ENCODE measurements at regions not wholly inside any gene's neighbourhood (a gene's known extent, or its start where the extent isn't known, plus 50 kb on each side); places are given as distances from the start of the nearest gene placed in this dataset.

- Histone ChIP-seq H3K4me1 (ENCODE audit: control insufficient read depth, extremely low read depth, insufficient read depth, low read length) (no peaks in the 10 kb centered on the region), H3K9me1 (ENCODE audit: control insufficient read depth, extremely low read depth, insufficient read depth, low read length) (no peaks in the 10 kb centered on the region), H3K4me3 (ENCODE audit: control insufficient read depth in 2 of 3, extremely low read depth in 1 of 3, insufficient read depth in 2 of 3, low read depth in 1 of 3, low read length in 3 of 3) (no peak overlapping the region), H3K79me2 (ENCODE audit: control insufficient read depth, insufficient read depth, low read length) (no peaks in the 10 kb centered on the region), H3K4me2 (ENCODE audit: control insufficient read depth, extremely low read depth, insufficient read depth, low read depth, low read length) (no peak overlapping the region), H3K27me3 (ENCODE audit: control insufficient read depth, extremely low read depth, insufficient read depth, low read length) (no peaks in the 10 kb centered on the region), H4K20me1 (ENCODE audit: control insufficient read depth, extremely low read depth, insufficient read depth, low read length) (no peaks in the 10 kb centered on the region), H2AFZ (ENCODE audit: control insufficient read depth, low read length) (no peak overlapping the region), H3K9ac (ENCODE audit: control insufficient read depth, extremely low read depth, insufficient read depth, low read length) (no peak overlapping the region), H3K9me3 (ENCODE audit: control insufficient read depth, low read depth, low read length) (no peaks in the 10 kb centered on the region), H3K36me3 (ENCODE audit: control insufficient read depth in 2 of 2, extremely low read depth in 1 of 2, insufficient read depth in 2 of 2, low read length in 2 of 2) (no peaks in the 10 kb centered on the region), H3K27ac (ENCODE audit: control insufficient read depth, insufficient read depth, low read length) (no peak overlapping the region)
- dilution Hi-C loops (cut with MboI; ENCODE audit: extremely low pct_ligation_motif_present, low sequenced_read_pairs): no loop called here
- TF ChIP-seq CTCF (optimal IDR thresholded peaks at IDR 0.05 in 1 of 3, IDR thresholded peaks at IDR 0.05 in 1 of 3, conservative IDR thresholded peaks at IDR 0.05 in 1 of 3; ENCODE audit: extremely low read depth in 1 of 3, insufficient read depth in 2 of 3, low read length in 3 of 3): no peak
- TF ChIP-seq EZH2 (IDR thresholded peaks at IDR 0.05; ENCODE audit: low read length): no peak
- DNase-seq (ENCODE audit: low read depth, low spot score) (no peak), FAIRE-seq (no peak)
Measured at GRCh38 chr21:14620152-14620551, 74.0 kb upstream of the SAMSN1 start.

- TF ChIP-seq EZH2 (IDR thresholded peaks at IDR 0.05; ENCODE audit: low read length) (no peak), CTCF (optimal IDR thresholded peaks at IDR 0.05 in 1 of 3, IDR thresholded peaks at IDR 0.05 in 1 of 3, conservative IDR thresholded peaks at IDR 0.05 in 1 of 3; ENCODE audit: extremely low read depth in 1 of 3, insufficient read depth in 2 of 3, low read length in 3 of 3) (no peak)
- Histone ChIP-seq H3K4me1 (ENCODE audit: control insufficient read depth, extremely low read depth, insufficient read depth, low read length) (no peaks in the 10 kb centered on the region), H2AFZ (ENCODE audit: control insufficient read depth, low read length) (no peak overlapping the region), H4K20me1 (ENCODE audit: control insufficient read depth, extremely low read depth, insufficient read depth, low read length) (no peaks in the 10 kb centered on the region), H3K36me3 (ENCODE audit: control insufficient read depth in 2 of 2, extremely low read depth in 1 of 2, insufficient read depth in 2 of 2, low read length in 2 of 2) (no peaks in the 10 kb centered on the region), H3K79me2 (ENCODE audit: control insufficient read depth, insufficient read depth, low read length) (no peaks in the 10 kb centered on the region), H3K9ac (ENCODE audit: control insufficient read depth, extremely low read depth, insufficient read depth, low read length) (no peak overlapping the region), H3K27ac (ENCODE audit: control insufficient read depth, insufficient read depth, low read length) (no peak overlapping the region), H3K9me1 (ENCODE audit: control insufficient read depth, extremely low read depth, insufficient read depth, low read length) (no peaks in the 10 kb centered on the region), H3K4me2 (ENCODE audit: control insufficient read depth, extremely low read depth, insufficient read depth, low read depth, low read length) (no peak overlapping the region), H3K4me3 (ENCODE audit: control insufficient read depth in 2 of 3, extremely low read depth in 1 of 3, insufficient read depth in 2 of 3, low read depth in 1 of 3, low read length in 3 of 3) (no peak overlapping the region), H3K9me3 (ENCODE audit: control insufficient read depth, low read depth, low read length) (no peaks in the 10 kb centered on the region), H3K27me3 (ENCODE audit: control insufficient read depth, extremely low read depth, insufficient read depth, low read length) (no peaks in the 10 kb centered on the region)
- DNase-seq (ENCODE audit: low read depth, low spot score) (no peak), FAIRE-seq (no peak)
- dilution Hi-C loops (cut with MboI; ENCODE audit: extremely low pct_ligation_motif_present, low sequenced_read_pairs): no loop called here
Measured at GRCh38 chr21:14617871-14618270, 71.8 kb upstream of the SAMSN1 start.
